K562 (cell line): ENCODE measurements at regions not wholly inside any gene's neighbourhood (a gene's known extent, or its start where the extent isn't known, plus 50 kb on each side); places are given as distances from the start of the nearest gene placed in this dataset.

Source experiments
- ATAC-seq: fragments of 200-7000 bp; cut with Tn5 transposase; 3 replicates; pipeline ENCODE4 v1.9.1; 2020; ENCODE audit warnings: moderate library complexity
- BruUV-seq: library from RNA; stranded (reverse); fragments of 400-500 nt; replicated peaks from 2 replicates; lab custom pipeline; 2021; lab: Mats Ljungman, UMichigan
- CTCF ChIA-PET: fragments of 300-600 bp; formaldehyde crosslinking; extraction: SDS; loops from one replicate; lab custom pipeline; 2021; ENCODE audit warnings: low intra/inter-chr PET ratio; lab: Yijun Ruan, JAX
- POLR2A ChIA-PET: fragments of 300-600, 350-650 bp; sonication (Branson Sonifier 250); formaldehyde crosslinking; extraction: SDS; loops from one replicate; lab custom pipeline; 2021; ENCODE audit warnings: antibody characterized with exemption, inconsistent platforms; lab: Yijun Ruan, JAX
- DNase-seq, 4 experiments: peaks; one replicate each; pipeline versions ENCODE4 v3.0.0 to v3.0.0-alpha.2; 2011 to 2018; ENCODE audit warnings: low spot score in 3 of 4, mixed read lengths in 3 of 4; ENCODE audit errors: extremely low read depth in 1 of 4
- FAIRE-seq: peaks from 2 replicates; lab custom pipeline; 2011; peaks lifted over from hg19 to GRCh38; lab: Jason Lieb, UNC
- H2AFZ ChIP-seq: 2 replicates; pipeline ENCODE4 v1.6.0; 2011; ENCODE audit warnings: low read depth, low read length, control low read depth, inconsistent platforms
- H3K27ac ChIP-seq: fragments of 200-600 bp; 3 replicates; pipeline ENCODE4 v1.8.0; 2011; ENCODE audit warnings: low read depth, mild to moderate bottlenecking, control low read depth, inconsistent platforms, low read length, moderate library complexity, mixed read lengths; ENCODE audit errors: extremely low read depth
- H3K27me3 ChIP-seq, 2 experiments: fragments of 300-600 bp in 1 of 2; 2 replicates in 1 of 2; 3 replicates in 1 of 2; pipeline versions ENCODE4 v1.6.0 to v1.8.0; 2011; ENCODE audit warnings: inconsistent platforms in 2 of 2, low read length in 2 of 2, mild to moderate bottlenecking in 1 of 2, mixed read lengths in 1 of 2, moderate library complexity in 1 of 2; ENCODE audit not compliant: control insufficient read depth in 2 of 2, insufficient read depth in 2 of 2
- H3K36me3 ChIP-seq: fragments of 300-600 bp; 3 replicates; pipeline ENCODE4 v1.8.0; 2011; ENCODE audit warnings: mild to moderate bottlenecking, low read length, inconsistent platforms; ENCODE audit not compliant: control insufficient read depth, insufficient read depth
- H3K4me1 ChIP-seq, 2 experiments: fragments of 200-600 bp in 1 of 2; replicated peaks in 1 of 2; 2 replicates in 1 of 2; 3 replicates in 1 of 2; pipeline versions ENCODE4 v1.5.1 to v1.8.0; 2011; ENCODE audit warnings: inconsistent platforms in 2 of 2, low read length in 2 of 2, mild to moderate bottlenecking in 1 of 2, mixed read lengths in 1 of 2, moderate library complexity in 1 of 2; ENCODE audit not compliant: control insufficient read depth in 2 of 2, insufficient read depth in 2 of 2
- H3K4me2 ChIP-seq: 2 replicates; pipeline ENCODE4 v1.6.1; 2011; ENCODE audit warnings: low read length, control low read depth, inconsistent platforms, mixed read lengths; ENCODE audit not compliant: insufficient read depth
- H3K4me3 ChIP-seq: fragments of 200-600 bp; sonication (generic), shearing (Covaris generic); 2 replicates; pipeline ENCODE4 v1.5.1; 2016; ENCODE audit warnings: control low read depth, inconsistent platforms
- H3K79me2 ChIP-seq: fragments of 200-600 bp; 3 replicates; pipeline ENCODE4 v1.8.0; 2011; ENCODE audit warnings: low read length, inconsistent platforms; ENCODE audit not compliant: control insufficient read depth, insufficient read depth
- H3K9ac ChIP-seq, 2 experiments: 2 replicates each; pipeline versions ENCODE4 v1.6.0 to v1.6.1; 2011; ENCODE audit warnings: low read depth in 2 of 2, low read length in 2 of 2, control low read depth in 1 of 2, inconsistent platforms in 1 of 2, mild to moderate bottlenecking in 1 of 2, mixed read lengths in 1 of 2; ENCODE audit not compliant: insufficient read depth in 1 of 2
- H3K9me1 ChIP-seq: one replicate; pipeline ENCODE4 v1.6.0; 2011; ENCODE audit warnings: inconsistent platforms, mild to moderate bottlenecking, low read length, moderate library complexity; ENCODE audit not compliant: control insufficient read depth, insufficient read depth
- H3K9me3 ChIP-seq: replicated peaks from 2 replicates; pipeline ENCODE4 v1.5.1; 2011; ENCODE audit warnings: low read depth, low read length, inconsistent platforms; ENCODE audit not compliant: control insufficient read depth, insufficient read depth
- H4K20me1 ChIP-seq: replicated peaks from 2 replicates; pipeline ENCODE4 v1.6.1; 2011; ENCODE audit warnings: low read length, inconsistent platforms, mixed read lengths; ENCODE audit not compliant: control insufficient read depth, insufficient read depth
- ASH1L ChIP-seq: fragments of 450-650 bp; IDR thresholded peaks from 2 replicates; pipeline ENCODE4 v1.6.1; 2018; ENCODE audit warnings: borderline replicate concordance, mild to moderate bottlenecking, low read depth; ENCODE audit not compliant: partially characterized antibody
- EHMT2 ChIP-seq: fragments of 450-650 bp; IDR thresholded peaks from 2 replicates; pipeline ENCODE4 v1.6.1; 2018; ENCODE audit warnings: antibody characterized with exemption
- GATA2 ChIP-seq: sonication (generic); formaldehyde crosslinking; IDR thresholded peaks from 2 replicates; pipeline ENCODE4 v1.4.0; 2020; ENCODE audit warnings: mild to moderate bottlenecking, missing genetic modification reagents
- HEY1 ChIP-seq: fragments of 250-450 bp; sonication (Bioruptor Pico); IDR thresholded peaks from 2 replicates; pipeline ENCODE4 v1.5.0; 2020; ENCODE audit warnings: mild to moderate bottlenecking, moderate library complexity, borderline replicate concordance
- MECOM ChIP-seq: fragments of 250-450 bp; sonication (Bioruptor Pico); IDR thresholded peaks from 2 replicates; pipeline ENCODE4 v1.8.0; 2022; ENCODE audit warnings: inconsistent platforms
- NR0B1 ChIP-seq: fragments of 450-650 bp; IDR thresholded peaks from one replicate; pipeline ENCODE4 v1.6.1; 2018; ENCODE audit warnings: mild to moderate bottlenecking, moderate library complexity; ENCODE audit not compliant: partially characterized antibody
- NR4A1 ChIP-seq, 2 experiments: fragments of 250-450 bp in 1 of 2; fragments of 450-650 bp in 1 of 2; sonication (Bioruptor Pico) in 1 of 2; IDR thresholded peaks; 2 replicates each; pipeline versions ENCODE4 v1.4.0 to v1.6.1; 2016 to 2020; ENCODE audit warnings: mild to moderate bottlenecking in 2 of 2, missing compliant biosample characterization in 1 of 2, missing genetic modification characterization in 1 of 2, moderate library complexity in 1 of 2
- SNRNP70 ChIP-seq: fragments of 200-400 bp; formaldehyde crosslinking; optimal IDR thresholded peaks from 2 replicates; pipeline ENCODE3; 2017; ENCODE audit warnings: low read depth, low read length
- ZNF431 ChIP-seq: sonication (generic); formaldehyde crosslinking; IDR thresholded peaks from 2 replicates; pipeline ENCODE4 v1.8.0; 2022; ENCODE audit warnings: mild to moderate bottlenecking, missing genetic modification reagents
- ZNF589 ChIP-seq: fragments of 200-800 bp; sonication (Bioruptor generic); IDR thresholded peaks from 2 replicates; pipeline ENCODE4 v1.6.1; 2016; ENCODE audit warnings: low read depth, missing genetic modification characterization, missing compliant biosample characterization
- ZNF695 ChIP-seq: fragments of 450-650 bp; formaldehyde crosslinking; IDR thresholded peaks from 2 replicates; pipeline ENCODE4 v1.4.0; 2020; ENCODE audit warnings: mild to moderate bottlenecking, moderate library complexity
- ZNF785 ChIP-seq: fragments of 250-450 bp; sonication (Bioruptor Pico); IDR thresholded peaks from 2 replicates; pipeline ENCODE4 v1.4.0; 2020; ENCODE audit warnings: mild to moderate bottlenecking
- WGBS: fragments of 100-300 bp; shearing (Covaris generic); methylation state at CpG from one replicate; pipeline ENCODE4 v1.1.6; 2016; ENCODE audit warnings: low coverage, mixed read lengths; ENCODE audit not compliant: insufficient coverage; ENCODE audit errors: missing lambda C conversion rate; 5-methylcytosine and 5-hydroxymethylcytosine counted together
- in situ Hi-C: fragments of 300-500 bp; cut with MboI; formaldehyde crosslinking; loops from 4 replicates; pipeline ENCODE4 v1.15.0; 2018; ENCODE audit warnings: inconsistent platforms, mixed read lengths
- intact Hi-C: fragments of 100-400 bp; cut with micrococcal nuclease; formaldehyde crosslinking; loops from 2 replicates; pipeline ENCODE4 v1.14.2; 2022
- TF ChIP-seq, protein P1 (sequence below): sonication (generic); formaldehyde crosslinking; IDR thresholded peaks from 2 replicates; pipeline ENCODE4 v1.8.1; 2023; ENCODE audit warnings: mild to moderate bottlenecking, missing genetic modification reagents
- TF ChIP-seq, protein P2 (sequence below): fragments of 450-650 bp; IDR thresholded peaks from 2 replicates; pipeline ENCODE4 v1.6.1; 2018; ENCODE audit warnings: mild to moderate bottlenecking, low read depth; ENCODE audit not compliant: partially characterized antibody

- TF ChIP-seq EHMT2, result no peak
- no peak for TF ChIP-seq ZNF431 (CRISPR knock-in tag)
- TF ChIP-seq SNRNP70, result no peak
- no peak for TF ChIP-seq GATA2 (CRISPR knock-in tag)
- no peak for TF ChIP-seq ZNF785 (CRISPR knock-in tag)
- no peak for TF ChIP-seq HEY1
- no peak for TF ChIP-seq ZNF695
- TF ChIP-seq, protein P1, sequence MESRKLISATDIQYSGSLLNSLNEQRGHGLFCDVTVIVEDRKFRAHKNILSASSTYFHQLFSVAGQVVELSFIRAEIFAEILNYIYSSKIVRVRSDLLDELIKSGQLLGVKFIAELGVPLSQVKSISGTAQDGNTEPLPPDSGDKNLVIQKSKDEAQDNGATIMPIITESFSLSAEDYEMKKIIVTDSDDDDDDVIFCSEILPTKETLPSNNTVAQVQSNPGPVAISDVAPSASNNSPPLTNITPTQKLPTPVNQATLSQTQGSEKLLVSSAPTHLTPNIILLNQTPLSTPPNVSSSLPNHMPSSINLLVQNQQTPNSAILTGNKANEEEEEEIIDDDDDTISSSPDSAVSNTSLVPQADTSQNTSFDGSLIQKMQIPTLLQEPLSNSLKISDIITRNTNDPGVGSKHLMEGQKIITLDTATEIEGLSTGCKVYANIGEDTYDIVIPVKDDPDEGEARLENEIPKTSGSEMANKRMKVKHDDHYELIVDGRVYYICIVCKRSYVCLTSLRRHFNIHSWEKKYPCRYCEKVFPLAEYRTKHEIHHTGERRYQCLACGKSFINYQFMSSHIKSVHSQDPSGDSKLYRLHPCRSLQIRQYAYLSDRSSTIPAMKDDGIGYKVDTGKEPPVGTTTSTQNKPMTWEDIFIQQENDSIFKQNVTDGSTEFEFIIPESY (CRISPR knock-in tag), result no peak
Observed at GRCh38 chr14:22088614-22089342, 415.2 kb upstream of the OR4E1 start (continued).

DNA sequence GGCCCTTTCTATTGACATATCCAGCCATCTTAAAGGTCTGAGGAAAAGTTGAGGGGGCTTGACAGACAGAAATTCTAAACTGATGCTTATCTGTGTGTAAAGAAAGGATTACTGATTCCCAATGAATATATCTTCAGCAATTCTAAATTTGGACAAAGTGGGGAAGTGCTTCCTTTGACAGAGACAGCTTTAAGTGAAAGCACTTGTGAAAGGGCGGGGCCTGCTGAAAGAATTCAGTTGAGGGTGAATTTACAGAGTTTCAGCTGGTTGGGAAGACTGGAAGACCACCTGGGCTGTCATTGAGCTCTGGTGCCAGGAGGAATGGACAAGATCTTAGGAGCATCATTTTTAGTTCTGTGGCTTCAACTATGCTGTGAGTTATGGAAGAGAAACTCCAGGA lies 412.5 kb upstream of the OR4E1 start:
- no peak overlapping the region for H3K4me2 ChIP-seq

More for the DNA sequence above, 412.5 kb upstream of the OR4E1 start:
- Histone ChIP-seq H4K20me1 (no peaks in the 10 kb centered on the region), H3K79me2 (no peaks in the 10 kb centered on the region), H3K36me3 (no peaks in the 10 kb centered on the region), H3K9ac (no peak overlapping the region), H3K9me3 (no peaks in the 10 kb centered on the region), H3K4me3 (no peak overlapping the region), H2AFZ (no peak overlapping the region), H3K9me1 (no peaks in the 10 kb centered on the region), H3K4me1 (no peaks in the 10 kb centered on the region), H3K27ac (no peak overlapping the region), H3K27me3 (no peaks in the 10 kb centered on the region)
- no peak for FAIRE-seq
- BruUV-seq, result no TSS peak
- intact Hi-C loops, result no loop called here
- 0% methylated on average over 1 of the region's 1 CpG for WGBS
- in situ Hi-C loops, result no loop called here
- TF ChIP-seq, protein P2, sequence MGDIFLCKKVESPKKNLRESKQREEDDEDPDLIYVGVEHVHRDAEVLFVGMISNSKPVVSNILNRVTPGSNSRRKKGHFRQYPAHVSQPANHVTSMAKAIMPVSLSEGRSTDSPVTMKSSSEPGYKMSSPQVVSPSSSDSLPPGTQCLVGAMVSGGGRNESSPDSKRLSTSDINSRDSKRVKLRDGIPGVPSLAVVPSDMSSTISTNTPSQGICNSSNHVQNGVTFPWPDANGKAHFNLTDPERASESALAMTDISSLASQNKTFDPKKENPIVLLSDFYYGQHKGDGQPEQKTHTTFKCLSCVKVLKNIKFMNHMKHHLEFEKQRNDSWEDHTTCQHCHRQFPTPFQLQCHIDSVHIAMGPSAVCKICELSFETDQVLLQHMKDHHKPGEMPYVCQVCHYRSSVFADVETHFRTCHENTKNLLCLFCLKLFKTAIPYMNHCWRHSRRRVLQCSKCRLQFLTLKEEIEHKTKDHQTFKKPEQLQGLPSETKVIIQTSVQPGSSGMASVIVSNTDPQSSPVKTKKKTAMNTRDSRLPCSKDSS, result no peak
- TF ChIP-seq MECOM (CRISPR knock-in tag) (no peak), ASH1L (no peak), NR0B1 (no peak), NR4A1 (CRISPR knock-in tag; IDR thresholded peaks at IDR 0.05) (no peak), NR4A1 (tag; IDR thresholded peaks at IDR 0.05) (no peak), ZNF589 (CRISPR knock-in tag) (no peak)
- ChIA-PET CTCF (no interaction called here), POLR2A (no interaction called here)
- no peak for ATAC-seq
- DNase-seq, result no peak
